Chondrocyte (in vitro differentiated cells): ENCODE measurements at regions not wholly inside any gene's neighbourhood (a gene's known extent, or its start where the extent isn't known, plus 50 kb on each side); places are given as distances from the start of the nearest gene placed in this dataset.
"Not testable (repeated sequence)": the region's sequence is repeated elsewhere in the genome, so short reads cannot be mapped to it uniquely, and the experiment has no call there.

ENCODE experiments used
- DNase-seq: peaks from one replicate; pipeline ENCODE4 v3.0.0; 2021; ENCODE audit warnings: mixed read lengths, low spot score
- H3K27ac Mint-ChIP-seq: one replicate; pipeline ENCODE4 v1.8.0; 2021; ENCODE audit warnings: mild to moderate bottlenecking, moderate library complexity, mixed read lengths; ENCODE audit not compliant: unreplicated experiment
- H3K27me3 Mint-ChIP-seq: 2 replicates; pipeline ENCODE4 v1.8.0; 2021; ENCODE audit warnings: low read depth, mixed read lengths
- H3K36me3 Mint-ChIP-seq: 2 replicates; pipeline ENCODE4 v1.8.0; 2021; ENCODE audit warnings: low read depth, mixed read lengths
- H3K4me1 Mint-ChIP-seq: 2 replicates; pipeline ENCODE4 v1.8.0; 2021; ENCODE audit warnings: low read depth, mild to moderate bottlenecking, mixed read lengths
- H3K4me3 Mint-ChIP-seq: one replicate; pipeline ENCODE4 v1.8.0; 2021; ENCODE audit warnings: mild to moderate bottlenecking, moderate library complexity, mixed read lengths; ENCODE audit not compliant: unreplicated experiment
- H3K9me3 Mint-ChIP-seq: 2 replicates; pipeline ENCODE4 v1.8.0; 2021; ENCODE audit warnings: low read depth, mixed read lengths
- CTCF ChIP-seq: fragments of 200-600 bp; sonication (generic); IDR thresholded peaks from 2 replicates; pipeline ENCODE4 v1.5.0; 2021; ENCODE audit warnings: antibody characterized with exemption, mild to moderate bottlenecking, moderate library complexity

GRCh38 chr15:93359060-93359408 is 270.0 kb upstream of the RGMA start:
- DNase-seq, result no peak
- no peak for TF ChIP-seq CTCF
- peaks cover 4% of the 10 kb centered on the region for H3K9me3 Mint-ChIP-seq
- peak overlapping the region; percentile 83 for H3K27ac Mint-ChIP-seq
- no peaks in the 10 kb centered on the region for H3K27me3 Mint-ChIP-seq
- no peak overlapping the region for H3K4me3 Mint-ChIP-seq
- H3K36me3 Mint-ChIP-seq, result no peaks in the 10 kb centered on the region
- H3K4me1 Mint-ChIP-seq, result peaks cover 37% of the 10 kb centered on the region

GRCh38 chr15:93358166-93359059 is 269.4 kb upstream of the RGMA start:
- H3K27me3 Mint-ChIP-seq, result no peaks in the 10 kb centered on the region
- no peak for DNase-seq
- TF ChIP-seq CTCF, result no peak
- H3K9me3 Mint-ChIP-seq, result peaks cover 4% of the 10 kb centered on the region
- peak overlapping the region; percentile 83 for H3K27ac Mint-ChIP-seq
- H3K4me3 Mint-ChIP-seq, result no peak overlapping the region
- no peaks in the 10 kb centered on the region for H3K36me3 Mint-ChIP-seq
- H3K4me1 Mint-ChIP-seq, result peaks cover 37% of the 10 kb centered on the region

GRCh38 chr15:93348711-93349545 is 259.9 kb upstream of the RGMA start:
- Mint-ChIP-seq H3K9me3 (no peaks in the 10 kb centered on the region), H3K36me3 (no peaks in the 10 kb centered on the region), H3K27ac (no peak overlapping the region), H3K27me3 (peaks cover 24% of the 10 kb centered on the region), H3K4me3 (no peak overlapping the region), H3K4me1 (no peaks in the 10 kb centered on the region)
- DNase-seq, result no peak
- TF ChIP-seq CTCF, result no peak

- Mint-ChIP-seq H3K4me1 (no peaks in the 10 kb centered on the region), H3K36me3 (no peaks in the 10 kb centered on the region), H3K27me3 (peaks cover 26% of the 10 kb centered on the region), H3K27ac (no peak overlapping the region), H3K9me3 (no peaks in the 10 kb centered on the region), H3K4me3 (no peak overlapping the region)
- DNase-seq, result no peak
- no peak for TF ChIP-seq CTCF
These were observed 259.0 kb upstream of the RGMA start for GRCh38 chr15:93347986-93348385.

- no peak for TF ChIP-seq CTCF
- Mint-ChIP-seq H3K27me3 (peaks cover 28% of the 10 kb centered on the region), H3K4me1 (no peaks in the 10 kb centered on the region), H3K4me3 (no peak overlapping the region), H3K9me3 (no peaks in the 10 kb centered on the region), H3K36me3 (no peaks in the 10 kb centered on the region), H3K27ac (no peak overlapping the region)
- DNase-seq, result no peak
These were observed 257.0 kb upstream of the RGMA start for GRCh38 chr15:93345981-93346380.

- not testable (repeated sequence) for H3K9me3 Mint-ChIP-seq, H3K27ac Mint-ChIP-seq, H3K36me3 Mint-ChIP-seq, H3K4me1 Mint-ChIP-seq, DNase-seq, H3K4me3 Mint-ChIP-seq
- peaks cover 23% of the 10 kb centered on the region for H3K27me3 Mint-ChIP-seq
These were observed 254.4 kb upstream of the RGMA start for GRCh38 chr15:93343402-93343801.
